ENCODE measurements at regions not wholly inside any gene's neighbourhood (a gene's known extent, or its start where the extent isn't known, plus 50 kb on each side); places are given as distances from the start of the nearest gene placed in this dataset.

DNA sequence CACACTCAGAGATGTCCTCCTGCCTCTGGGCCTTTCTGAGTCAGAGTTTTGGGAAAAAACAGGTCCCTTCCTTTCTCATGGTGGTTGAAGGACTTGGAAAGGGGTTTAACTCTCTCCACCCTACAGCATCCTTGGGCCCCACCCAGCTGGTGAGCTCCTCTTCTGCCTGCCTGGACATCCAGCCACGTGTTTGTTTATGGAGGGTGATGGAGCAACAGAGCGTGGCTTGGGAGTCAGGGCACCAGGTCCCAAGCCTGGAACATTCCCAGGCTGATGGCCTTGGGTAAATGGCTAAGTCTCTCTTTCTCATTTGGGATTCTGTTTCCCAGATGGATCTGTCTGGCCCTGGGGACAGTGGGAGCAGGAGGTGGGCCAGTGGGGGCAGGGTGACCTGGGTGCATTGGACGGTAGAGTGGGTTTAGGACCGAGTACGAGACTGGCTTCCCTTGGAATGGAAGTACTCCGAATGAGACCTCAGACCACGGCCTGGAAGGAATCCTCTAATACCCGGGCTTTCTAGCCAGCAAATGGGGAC is 141.1 kb upstream of the IRX2 start:
- H3K4me3 ChIP-seq (ENCODE audit: low read depth, low read length) = no peak overlapping the region
- TF ChIP-seq, protein P1, sequence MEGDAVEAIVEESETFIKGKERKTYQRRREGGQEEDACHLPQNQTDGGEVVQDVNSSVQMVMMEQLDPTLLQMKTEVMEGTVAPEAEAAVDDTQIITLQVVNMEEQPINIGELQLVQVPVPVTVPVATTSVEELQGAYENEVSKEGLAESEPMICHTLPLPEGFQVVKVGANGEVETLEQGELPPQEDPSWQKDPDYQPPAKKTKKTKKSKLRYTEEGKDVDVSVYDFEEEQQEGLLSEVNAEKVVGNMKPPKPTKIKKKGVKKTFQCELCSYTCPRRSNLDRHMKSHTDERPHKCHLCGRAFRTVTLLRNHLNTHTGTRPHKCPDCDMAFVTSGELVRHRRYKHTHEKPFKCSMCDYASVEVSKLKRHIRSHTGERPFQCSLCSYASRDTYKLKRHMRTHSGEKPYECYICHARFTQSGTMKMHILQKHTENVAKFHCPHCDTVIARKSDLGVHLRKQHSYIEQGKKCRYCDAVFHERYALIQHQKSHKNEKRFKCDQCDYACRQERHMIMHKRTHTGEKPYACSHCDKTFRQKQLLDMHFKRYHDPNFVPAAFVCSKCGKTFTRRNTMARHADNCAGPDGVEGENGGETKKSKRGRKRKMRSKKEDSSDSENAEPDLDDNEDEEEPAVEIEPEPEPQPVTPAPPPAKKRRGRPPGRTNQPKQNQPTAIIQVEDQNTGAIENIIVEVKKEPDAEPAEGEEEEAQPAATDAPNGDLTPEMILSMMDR (conservative IDR thresholded peaks at IDR 0.05; ENCODE audit: low read depth, low read length) = no peak
- no peak for DNase-seq (ENCODE audit: low read depth)

DNA sequence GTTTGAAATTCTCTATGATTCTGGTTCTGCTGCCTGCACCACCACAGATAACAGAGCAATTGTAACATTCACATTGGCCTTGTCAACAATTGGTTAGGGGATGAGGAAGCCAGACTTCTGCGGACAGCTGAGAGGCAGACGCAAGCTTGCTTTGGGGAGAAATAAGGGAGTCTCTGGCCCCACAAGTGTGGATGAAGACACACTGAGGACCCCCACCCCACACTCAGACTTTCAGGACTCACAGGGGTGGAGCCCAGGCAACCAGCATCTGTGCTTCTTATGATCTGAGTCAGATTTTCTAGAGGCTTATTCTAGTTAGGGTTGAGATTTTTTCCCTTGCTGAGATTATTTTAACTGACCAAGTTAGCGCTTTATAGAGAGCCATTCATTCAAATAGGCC is 140.3 kb upstream of the IRX2 start:
- H3K4me3 ChIP-seq (ENCODE audit: low read depth, low read length) = no peak overlapping the region
- TF ChIP-seq, protein P1 (conservative IDR thresholded peaks at IDR 0.05; ENCODE audit: low read depth, low read length) = no peak
- no peak for DNase-seq (ENCODE audit: low read depth)

- TF ChIP-seq, protein P1 (conservative IDR thresholded peaks at IDR 0.05; ENCODE audit: low read depth, low read length) = no peak
- no peak for DNase-seq (ENCODE audit: low read depth)
Observed at GRCh38 chr5:2890011-2890410, 138.5 kb upstream of the IRX2 start.

GRCh38 chr5:2888520-2889060 is 137.1 kb upstream of the IRX2 start:
- TF ChIP-seq, protein P1 (conservative IDR thresholded peaks at IDR 0.05; ENCODE audit: low read depth, low read length) = no peak
- DNase-seq (ENCODE audit: low read depth) = no peak
- H3K4me3 ChIP-seq (ENCODE audit: low read depth, low read length) = no peak overlapping the region

More at GRCh38 chr5:2890011-2890410, 138.5 kb upstream of the IRX2 start:
- H3K4me3 ChIP-seq (ENCODE audit: low read depth, low read length) = no peak overlapping the region

DNA sequence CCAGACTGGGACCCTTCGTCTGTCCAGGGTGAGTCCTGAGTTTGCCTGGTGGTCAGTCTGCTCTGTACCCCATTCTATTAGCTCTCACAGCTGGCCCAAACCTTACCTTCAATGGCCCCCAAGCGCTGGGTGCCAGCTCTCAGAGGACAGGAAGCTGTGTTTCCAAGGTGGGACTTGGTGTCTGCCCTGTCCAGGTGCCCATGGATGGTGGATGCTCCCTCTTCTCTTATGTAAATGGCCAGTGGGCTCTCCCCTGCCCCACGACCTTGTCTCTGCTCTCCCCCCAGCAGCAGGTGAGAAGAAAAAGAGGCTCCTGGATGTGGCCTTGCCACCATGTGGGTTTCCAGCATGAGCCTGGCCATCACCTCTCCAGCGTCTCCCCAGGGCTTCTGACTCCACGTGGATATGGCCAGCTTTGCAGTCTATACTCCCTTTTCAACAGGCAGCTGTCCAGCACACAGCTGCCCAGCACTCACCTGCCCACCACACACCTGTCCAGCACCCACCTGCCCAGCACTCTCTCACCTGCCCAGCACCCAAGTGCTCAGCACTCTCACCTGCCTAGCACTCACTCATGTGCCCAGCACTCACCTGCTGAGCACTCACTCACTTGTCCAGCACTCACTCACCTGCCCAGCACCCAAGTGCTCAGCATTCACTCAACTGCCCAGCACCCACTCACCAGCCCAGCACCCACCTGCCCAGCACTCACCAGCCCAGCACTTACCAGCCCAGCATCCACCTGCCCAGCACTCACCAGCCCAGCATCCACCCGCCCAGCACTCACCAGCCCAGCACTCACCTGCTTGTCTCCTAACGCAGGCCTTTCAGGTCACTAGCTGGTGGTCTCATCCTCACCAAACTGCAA is 136.2 kb upstream of the IRX2 start:
- TF ChIP-seq, protein P1 (conservative IDR thresholded peaks at IDR 0.05; ENCODE audit: low read depth, low read length) = no peak
- no peak for DNase-seq (ENCODE audit: low read depth)
- H3K4me3 ChIP-seq (ENCODE audit: low read depth, low read length) = no peak overlapping the region

GRCh38 chr5:2886531-2886930 is 135.1 kb upstream of the IRX2 start:
- H3K4me3 ChIP-seq (ENCODE audit: low read depth, low read length) = no peak overlapping the region
- TF ChIP-seq, protein P1 (conservative IDR thresholded peaks at IDR 0.05; ENCODE audit: low read depth, low read length) = no peak
- DNase-seq (ENCODE audit: low read depth) = no peak
